GM21786 (cell line): ENCODE measurements at regions not wholly inside any gene's neighbourhood (a gene's known extent, or its start where the extent isn't known, plus 50 kb on each side); places are given as distances from the start of the nearest gene placed in this dataset.

Experiments used
- ATAC-seq: cut with Tn5 transposase; IDR thresholded peaks from one replicate; pipeline ENCODE4 v1.9.1; 2021; ENCODE audit not compliant: unreplicated experiment

GRCh38 chr12:41936333-41936732 is 208.3 kb downstream of the GXYLT1 start:
- ATAC-seq = no peak

- no peak for ATAC-seq
These were observed 208.8 kb downstream of the GXYLT1 start for GRCh38 chr12:41935911-41936310.

- ATAC-seq = peak; percentile 45
These were observed 212.1 kb downstream of the GXYLT1 start for GRCh38 chr12:41932470-41932991.

GRCh38 chr12:41930866-41931437 is 213.7 kb downstream of the GXYLT1 start:
- ATAC-seq = no peak

- no peak for ATAC-seq
These were observed 220.6 kb downstream of the GXYLT1 start for GRCh38 chr12:41924111-41924510.

GRCh38 chr12:41923351-41923750 is 221.3 kb downstream of the GXYLT1 start:
- ATAC-seq = no peak

GRCh38 chr12:41920355-41920754 is 224.3 kb downstream of the GXYLT1 start:
- no peak for ATAC-seq

GRCh38 chr12:41919526-41920261 is 225.0 kb downstream of the GXYLT1 start:
- no peak for ATAC-seq

GRCh38 chr12:41919048-41919447 is 225.6 kb downstream of the GXYLT1 start:
- ATAC-seq = no peak

GRCh38 chr12:41917938-41918341 is 226.7 kb downstream of the GXYLT1 start:
- ATAC-seq = no peak

- no peak for ATAC-seq
These were observed 227.5 kb downstream of the GXYLT1 start for GRCh38 chr12:41917181-41917580.

GRCh38 chr12:41910578-41911320 is 233.9 kb downstream of the GXYLT1 start:
- ATAC-seq = no peak

- ATAC-seq = no peak
These were observed 236.5 kb downstream of the GXYLT1 start for GRCh38 chr12:41908206-41908605.

GRCh38 chr12:41907550-41907949 is 237.1 kb downstream of the GXYLT1 start:
- ATAC-seq = no peak

- no peak for ATAC-seq
These were observed 237.7 kb downstream of the GXYLT1 start for GRCh38 chr12:41907021-41907420.

GRCh38 chr12:41905759-41906297 is 238.8 kb downstream of the GXYLT1 start:
- no peak for ATAC-seq

GRCh38 chr12:41905073-41905758 is 239.5 kb downstream of the GXYLT1 start:
- ATAC-seq = no peak

- no peak for ATAC-seq
These were observed 240.6 kb downstream of the GXYLT1 start for GRCh38 chr12:41904041-41904440.

GRCh38 chr12:41903014-41903708 is 241.5 kb downstream of the GXYLT1 start:
- no peak for ATAC-seq

GRCh38 chr12:41899577-41899976 is 245.1 kb downstream of the GXYLT1 start:
- no peak for ATAC-seq
